ENCODE measurements at regions not wholly inside any gene's neighbourhood (a gene's known extent, or its start where the extent isn't known, plus 50 kb on each side); places are given as distances from the start of the nearest gene placed in this dataset.

GRCh38 chr2:183495079-183495478, 370.8 kb downstream of the NUP35 start:
- no peak for TF ChIP-seq EP300 (IDR thresholded peaks at IDR 0.05)
- TF ChIP-seq CTCF (IDR thresholded peaks at IDR 0.05), result no peak
- TF ChIP-seq POLR2A (IDR thresholded peaks at IDR 0.05; ENCODE audit: low read depth), result no peak
- no peak for TF ChIP-seq POLR2AphosphoS5 (IDR thresholded peaks at IDR 0.05)

Measured in esophagus muscularis mucosa (tissue), 4 donors.